OCI-LY1 (cell line): ENCODE measurements at regions not wholly inside any gene's neighbourhood (a gene's known extent, or its start where the extent isn't known, plus 50 kb on each side); places are given as distances from the start of the nearest gene placed in this dataset.

Source experiments
- H2AFZ ChIP-seq: fragments of 200-600 bp; sonication (generic), shearing (Covaris generic); 2 replicates; pipeline ENCODE4 v1.6.0; 2014; ENCODE audit warnings: antibody characterized with exemption, mild to moderate bottlenecking, low read length
- H3F3A ChIP-seq: fragments of 200-600 bp; sonication (generic), shearing (Covaris generic); 2 replicates; pipeline ENCODE4 v1.6.0; 2014; ENCODE audit warnings: mild to moderate bottlenecking, antibody characterized with exemption, low read length, moderate library complexity; ENCODE audit not compliant: insufficient read depth
- H3K27ac ChIP-seq: fragments of 200-600 bp; sonication (generic); 2 replicates; pipeline ENCODE4 v1.5.1; 2014; ENCODE audit warnings: low read length, mixed run types, mild to moderate bottlenecking, low read depth; ENCODE audit not compliant: poor library complexity, severe bottlenecking
- H3K27me3 ChIP-seq: fragments of 200-600 bp; sonication (generic); 2 replicates; pipeline ENCODE4 v1.6.0; 2014; ENCODE audit warnings: antibody characterized with exemption, mild to moderate bottlenecking, low read length, moderate library complexity; ENCODE audit not compliant: insufficient read depth
- H3K36me3 ChIP-seq: fragments of 200-600 bp; sonication (generic); 2 replicates; pipeline ENCODE4 v1.6.1; 2014; ENCODE audit warnings: mild to moderate bottlenecking, antibody characterized with exemption, low read length, moderate library complexity, mixed read lengths; ENCODE audit not compliant: insufficient read depth
- H3K4me1 ChIP-seq: fragments of 200-600 bp; sonication (generic); 2 replicates; pipeline ENCODE4 v1.5.1; 2014; ENCODE audit warnings: mild to moderate bottlenecking, low read length, moderate library complexity; ENCODE audit not compliant: insufficient read depth, severe bottlenecking
- H3K4me2 ChIP-seq: fragments of 200-600 bp; sonication (generic), shearing (Covaris generic); 2 replicates; pipeline ENCODE4 v1.6.1; 2014; ENCODE audit warnings: low read length
- H3K4me3 ChIP-seq: fragments of 200-600 bp; sonication (generic); 2 replicates; pipeline ENCODE4 v1.5.1; 2014; ENCODE audit warnings: low read length, low read depth, mild to moderate bottlenecking, mixed read lengths; ENCODE audit not compliant: poor library complexity, severe bottlenecking
- H3K79me2 ChIP-seq: fragments of 200-600 bp; shearing (Covaris generic); 2 replicates; pipeline ENCODE4 v1.6.1; 2016; ENCODE audit warnings: mixed run types, low read length, mixed read lengths; ENCODE audit not compliant: insufficient read depth
- H3K9ac ChIP-seq: fragments of 200-600 bp; sonication (generic), shearing (Covaris generic); 2 replicates; pipeline ENCODE4 v1.6.1; 2014; ENCODE audit warnings: mild to moderate bottlenecking, low read length, mixed read lengths
- H3K9me2 ChIP-seq: fragments of 200-600 bp; sonication (generic), shearing (Covaris generic); 2 replicates; pipeline ENCODE4 v1.6.1; 2014; ENCODE audit warnings: low read depth, mild to moderate bottlenecking, low read length, mixed read lengths
- H3K9me3 ChIP-seq: fragments of 200-600 bp; shearing (Covaris generic); 2 replicates; pipeline ENCODE4 v1.6.1; 2014; ENCODE audit warnings: low read length, mixed read lengths
- H4K20me1 ChIP-seq: fragments of 200-600 bp; sonication (generic), shearing (Covaris generic); 2 replicates; pipeline ENCODE4 v1.6.0; 2016; ENCODE audit warnings: mild to moderate bottlenecking, low read length; ENCODE audit not compliant: insufficient read depth
- CTCF ChIP-seq: fragments of 200-600 bp; sonication (generic), shearing (Covaris generic); IDR thresholded peaks from 2 replicates; pipeline ENCODE4 v1.5.1; 2017; ENCODE audit warnings: mild to moderate bottlenecking, antibody characterized with exemption, low read length, moderate library complexity, mixed read lengths
- EZH2 ChIP-seq: fragments of 200-600 bp; sonication (generic), shearing (Covaris generic); IDR thresholded peaks from 2 replicates; pipeline ENCODE4 v1.8.0; 2017; ENCODE audit warnings: borderline replicate concordance, mixed run types, mild to moderate bottlenecking, antibody characterized with exemption, low read length, moderate library complexity, mixed read lengths

GRCh38 chr2:176826356-176826755 is 386.2 kb upstream of the HNRNPA3 start:
- no peak for TF ChIP-seq EZH2
- no peak for TF ChIP-seq CTCF
- Histone ChIP-seq H3K27me3 (0 out of 2 replicates have a peak, but pooled peaks cover 4% of the 10 kb centered on the region), H3F3A (no peaks in the 10 kb centered on the region), H3K4me1 (no peaks in the 10 kb centered on the region), H3K79me2 (no peaks in the 10 kb centered on the region), H3K9me3 (no peaks in the 10 kb centered on the region), H3K4me2 (no peak overlapping the region), H4K20me1 (no peaks in the 10 kb centered on the region), H3K9me2 (no peaks in the 10 kb centered on the region), H3K4me3 (no peak overlapping the region), H3K9ac (no peak overlapping the region), H3K36me3 (no peaks in the 10 kb centered on the region), H2AFZ (no peak overlapping the region), H3K27ac (no peak overlapping the region)

- Histone ChIP-seq H3K9ac (no peak overlapping the region), H3K79me2 (no peaks in the 10 kb centered on the region), H3K9me3 (no peaks in the 10 kb centered on the region), H4K20me1 (no peaks in the 10 kb centered on the region), H3F3A (no peaks in the 10 kb centered on the region), H3K27me3 (no peaks in the 10 kb centered on the region), H2AFZ (no peak overlapping the region), H3K4me1 (no peaks in the 10 kb centered on the region), H3K4me3 (no peak overlapping the region), H3K27ac (no peak overlapping the region), H3K9me2 (no peaks in the 10 kb centered on the region), H3K36me3 (no peaks in the 10 kb centered on the region), H3K4me2 (no peak overlapping the region)
- TF ChIP-seq CTCF (no peak), EZH2 (no peak)
These were observed 385.5 kb upstream of the HNRNPA3 start for GRCh38 chr2:176826984-176827668.

GRCh38 chr2:176830362-176830761 is 382.2 kb upstream of the HNRNPA3 start:
- Histone ChIP-seq H3K27ac (no peak overlapping the region), H4K20me1 (no peaks in the 10 kb centered on the region), H3K9ac (no peak overlapping the region), H3K9me3 (no peaks in the 10 kb centered on the region), H2AFZ (no peak overlapping the region), H3K4me1 (no peaks in the 10 kb centered on the region), H3K36me3 (no peaks in the 10 kb centered on the region), H3K9me2 (no peaks in the 10 kb centered on the region), H3K27me3 (no peaks in the 10 kb centered on the region), H3F3A (no peaks in the 10 kb centered on the region), H3K4me2 (no peak overlapping the region), H3K79me2 (no peaks in the 10 kb centered on the region), H3K4me3 (no peak overlapping the region)
- TF ChIP-seq CTCF, result peak; percentile 1; the same call in 1 of the 2 replicates
- no peak for TF ChIP-seq EZH2
